Astrocyte of the spinal cord (primary cell): ENCODE measurements at regions not wholly inside any gene's neighbourhood (a gene's known extent, or its start where the extent isn't known, plus 50 kb on each side); places are given as distances from the start of the nearest gene placed in this dataset.
A peak's percentile ranks its signal among the peaks of the same experiment; 100 is the strongest.

ENCODE experiments used
- DNase-seq: peaks from one replicate; pipeline ENCODE4 v3.0.0; 2011; ENCODE audit warnings: low read depth, low spot score
- H3K4me3 ChIP-seq: 2 replicates; pipeline ENCODE4 v1.5.1; 2011; ENCODE audit warnings: low read depth, mild to moderate bottlenecking, low read length, moderate library complexity
- CTCF ChIP-seq: IDR thresholded peaks from 2 replicates; pipeline ENCODE4 v1.5.1; 2012; ENCODE audit warnings: low read depth, mild to moderate bottlenecking, low read length, inconsistent platforms
- in situ Hi-C: cut with HindIII; loops from 2 replicates; pipeline ENCODE4 v1.10.0; 2017; ENCODE audit warnings: low sequenced_read_pairs

DNA sequence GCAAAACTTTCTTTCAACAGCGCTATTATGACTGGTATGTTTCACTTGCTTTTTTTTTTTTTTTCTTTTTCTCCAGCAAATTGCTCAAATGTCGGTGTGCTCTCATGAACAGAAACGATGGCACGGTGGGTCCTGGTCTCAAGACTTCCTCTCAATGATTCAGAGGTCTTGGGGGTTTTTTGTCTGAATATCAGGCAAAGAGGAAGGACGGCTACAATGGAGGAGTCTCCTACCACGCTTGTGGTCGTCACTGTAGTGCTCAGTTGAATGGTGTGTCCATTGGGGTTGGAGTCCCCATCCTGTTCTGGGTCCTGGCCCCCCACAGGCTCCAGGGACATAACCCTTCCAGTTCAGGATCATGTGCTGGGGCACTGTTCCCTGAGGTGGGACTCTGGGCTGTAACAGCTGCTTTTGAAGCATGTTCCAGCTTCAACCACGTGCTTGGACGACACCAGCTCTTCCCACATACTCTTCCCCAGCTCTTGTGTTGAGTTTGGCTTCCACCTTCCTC is 266.7 kb upstream of the KLF6 start:
- no peak overlapping the region for H3K4me3 ChIP-seq
- TF ChIP-seq CTCF = no peak
- in situ Hi-C loops = no loop called here
- no peak for DNase-seq

GRCh38 chr10:4051011-4051640 is 266.1 kb upstream of the KLF6 start:
- no peak overlapping the region for H3K4me3 ChIP-seq
- no peak for TF ChIP-seq CTCF
- peak; percentile 25 for DNase-seq
- in situ Hi-C loops = no loop called here

GRCh38 chr10:4050061-4050460 is 265.1 kb upstream of the KLF6 start:
- DNase-seq = no peak
- no peak overlapping the region for H3K4me3 ChIP-seq
- in situ Hi-C loops = no loop called here
- no peak for TF ChIP-seq CTCF

- DNase-seq = no peak
- H3K4me3 ChIP-seq = no peak overlapping the region
- in situ Hi-C loops = no loop called here
- no peak for TF ChIP-seq CTCF
Observed at GRCh38 chr10:4049348-4049747, 264.3 kb upstream of the KLF6 start.

DNA sequence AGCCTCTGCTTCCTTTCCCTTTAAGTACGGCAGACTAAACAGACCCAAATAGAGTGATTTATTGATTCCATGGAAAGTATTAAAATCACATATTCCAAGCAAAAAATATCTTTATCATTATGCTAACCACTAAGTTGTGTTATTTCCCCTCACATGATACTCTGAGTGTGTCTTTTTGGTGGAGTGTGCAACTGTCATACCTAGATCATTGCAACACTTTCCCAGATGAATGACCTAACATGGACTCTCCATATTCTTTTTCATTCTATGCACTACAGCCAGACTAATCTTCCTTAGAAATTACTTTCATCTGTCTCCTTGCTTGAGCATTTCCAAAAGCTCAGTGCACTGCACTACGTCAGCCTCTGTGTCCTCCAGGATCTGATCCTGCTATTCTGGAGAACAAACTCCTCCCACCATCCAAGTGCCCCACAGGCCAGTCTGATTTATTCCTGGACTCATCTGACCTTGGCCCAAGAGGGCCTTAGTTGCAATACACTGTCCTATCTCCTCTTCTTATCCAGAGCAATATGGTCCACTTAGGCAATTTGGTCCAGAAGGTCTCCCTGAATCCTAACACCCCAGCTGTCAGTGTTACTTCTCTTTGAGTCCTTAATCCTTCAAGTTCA is 263.3 kb upstream of the KLF6 start:
- no peak for DNase-seq
- no peak for TF ChIP-seq CTCF
- in situ Hi-C loops = no loop called here
- H3K4me3 ChIP-seq = no peak overlapping the region

- in situ Hi-C loops = no loop called here
- TF ChIP-seq CTCF = no peak
- H3K4me3 ChIP-seq = no peak overlapping the region
- no peak for DNase-seq
Observed at GRCh38 chr10:4046712-4047354, 261.8 kb upstream of the KLF6 start.
